ENCODE measurements at regions not wholly inside any gene's neighbourhood (a gene's known extent, or its start where the extent isn't known, plus 50 kb on each side); places are given as distances from the start of the nearest gene placed in this dataset.
A peak's percentile ranks its signal among the peaks of the same experiment; 100 is the strongest.

- Mint-ChIP-seq H3K36me3 (ENCODE audit: low read depth) (no peaks in the 10 kb centered on the region), H3K4me1 (ENCODE audit: low read depth) (peaks cover 45% of the 10 kb centered on the region), H3K27ac (no peak overlapping the region), H3K27me3 (ENCODE audit: insufficient read depth) (no peaks in the 10 kb centered on the region), H3K4me3 (no peak overlapping the region), H3K9me3 (no peaks in the 10 kb centered on the region)
- DNase-seq (ENCODE audit: low spot score), result no peak
- intact Hi-C loops (cut with micrococcal nuclease), result loop anchor here (1.0 to 10.0 kb wide), 4 partner anchors 13 to 351 kb away; no protein-coding TSS in a partner anchor
Measured at GRCh38 chr9:21684231-21684630, 118.2 kb upstream of the MTAP start.

- Mint-ChIP-seq H3K4me1 (ENCODE audit: low read depth) (peaks cover 45% of the 10 kb centered on the region), H3K27ac (peak overlapping the region; percentile 34)
- no peak for DNase-seq (ENCODE audit: low spot score)
Measured at GRCh38 chr9:21684831-21685362, 117.5 kb upstream of the MTAP start.

GRCh38 chr9:21685502-21685901 lies 116.9 kb upstream of the MTAP start:
- H3K4me3 Mint-ChIP-seq, result peak overlapping the region; percentile 15
- intact Hi-C loops (cut with micrococcal nuclease), result loop anchor here (1.0 to 10.0 kb wide), 4 partner anchors 61 to 349 kb away; no protein-coding TSS in a partner anchor
- H3K36me3 Mint-ChIP-seq (ENCODE audit: low read depth), result no peaks in the 10 kb centered on the region
- no peaks in the 10 kb centered on the region for H3K27me3 Mint-ChIP-seq (ENCODE audit: insufficient read depth)
- H3K4me1 Mint-ChIP-seq (ENCODE audit: low read depth), result peaks cover 45% of the 10 kb centered on the region
- no peak for DNase-seq (ENCODE audit: low spot score)
- H3K27ac Mint-ChIP-seq, result no peak overlapping the region
- H3K9me3 Mint-ChIP-seq, result no peaks in the 10 kb centered on the region

More at GRCh38 chr9:21684831-21685362, 117.5 kb upstream of the MTAP start:
- intact Hi-C loops (cut with micrococcal nuclease), result loop anchor here (1.0 to 10.0 kb wide), 6 partner anchors 14 to 350 kb away; no protein-coding TSS in a partner anchor
- Mint-ChIP-seq H3K9me3 (no peaks in the 10 kb centered on the region), H3K36me3 (ENCODE audit: low read depth) (no peaks in the 10 kb centered on the region), H3K4me3 (no peak overlapping the region), H3K27me3 (ENCODE audit: insufficient read depth) (no peaks in the 10 kb centered on the region)

GRCh38 chr9:21686738-21687137 lies 115.7 kb upstream of the MTAP start:
- DNase-seq (ENCODE audit: low spot score), result no peak
- intact Hi-C loops (cut with micrococcal nuclease), result loop anchor here (5.0 to 10.0 kb wide), 2 partner anchors 109 to 348 kb away; no protein-coding TSS in a partner anchor

GRCh38 chr9:21687351-21687750 lies 115.1 kb upstream of the MTAP start:
- no peaks in the 10 kb centered on the region for H3K27me3 Mint-ChIP-seq (ENCODE audit: insufficient read depth)
- no peak for DNase-seq (ENCODE audit: low spot score)
- H3K4me3 Mint-ChIP-seq, result no peak overlapping the region
- H3K27ac Mint-ChIP-seq, result no peak overlapping the region
- intact Hi-C loops (cut with micrococcal nuclease), result loop anchor here (5.0 to 10.0 kb wide), 2 partner anchors 110 to 347 kb away; no protein-coding TSS in a partner anchor
- no peaks in the 10 kb centered on the region for H3K9me3 Mint-ChIP-seq
- no peaks in the 10 kb centered on the region for H3K36me3 Mint-ChIP-seq (ENCODE audit: low read depth)
- peaks cover 41% of the 10 kb centered on the region for H3K4me1 Mint-ChIP-seq (ENCODE audit: low read depth)

More at GRCh38 chr9:21686738-21687137, 115.7 kb upstream of the MTAP start:
- Mint-ChIP-seq H3K4me1 (ENCODE audit: low read depth) (peaks cover 45% of the 10 kb centered on the region), H3K36me3 (ENCODE audit: low read depth) (no peaks in the 10 kb centered on the region), H3K27me3 (ENCODE audit: insufficient read depth) (no peaks in the 10 kb centered on the region), H3K4me3 (no peak overlapping the region), H3K9me3 (no peaks in the 10 kb centered on the region), H3K27ac (no peak overlapping the region)

GRCh38 chr9:21688108-21689102 lies 114.0 kb upstream of the MTAP start:
- intact Hi-C loops (cut with micrococcal nuclease), result loop anchor here (5.0 to 10.0 kb wide), 2 partner anchors 111 to 346 kb away; no protein-coding TSS in a partner anchor
- DNase-seq (ENCODE audit: low spot score), result no peak
- H3K9me3 Mint-ChIP-seq, result no peaks in the 10 kb centered on the region
- H3K36me3 Mint-ChIP-seq (ENCODE audit: low read depth), result no peaks in the 10 kb centered on the region
- H3K27ac Mint-ChIP-seq, result no peak overlapping the region
- peaks cover 2% of the 10 kb centered on the region for H3K27me3 Mint-ChIP-seq (ENCODE audit: insufficient read depth)
- H3K4me1 Mint-ChIP-seq (ENCODE audit: low read depth), result peaks cover 41% of the 10 kb centered on the region
- no peak overlapping the region for H3K4me3 Mint-ChIP-seq

GRCh38 chr9:21689854-21690253 lies 112.6 kb upstream of the MTAP start:
- peaks cover 29% of the 10 kb centered on the region for H3K4me1 Mint-ChIP-seq (ENCODE audit: low read depth)
- H3K9me3 Mint-ChIP-seq, result no peaks in the 10 kb centered on the region
- H3K27ac Mint-ChIP-seq, result no peak overlapping the region
- DNase-seq (ENCODE audit: low spot score), result no peak
- H3K4me3 Mint-ChIP-seq, result no peak overlapping the region
- no peaks in the 10 kb centered on the region for H3K36me3 Mint-ChIP-seq (ENCODE audit: low read depth)
- peaks cover 2% of the 10 kb centered on the region for H3K27me3 Mint-ChIP-seq (ENCODE audit: insufficient read depth)
- intact Hi-C loops (cut with micrococcal nuclease), result loop anchor here (5.0 to 10.0 kb wide), 2 partner anchors 113 to 345 kb away; no protein-coding TSS in a partner anchor

GRCh38 chr9:21690561-21690960 lies 111.9 kb upstream of the MTAP start:
- intact Hi-C loops (cut with micrococcal nuclease), result no loop called here
- H3K27me3 Mint-ChIP-seq (ENCODE audit: insufficient read depth), result peaks cover 2% of the 10 kb centered on the region
- H3K9me3 Mint-ChIP-seq, result no peaks in the 10 kb centered on the region
- H3K4me3 Mint-ChIP-seq, result no peak overlapping the region
- H3K36me3 Mint-ChIP-seq (ENCODE audit: low read depth), result no peaks in the 10 kb centered on the region
- DNase-seq (ENCODE audit: low spot score), result no peak
- H3K27ac Mint-ChIP-seq, result no peak overlapping the region
- H3K4me1 Mint-ChIP-seq (ENCODE audit: low read depth), result peaks cover 22% of the 10 kb centered on the region

- Mint-ChIP-seq H3K27me3 (ENCODE audit: insufficient read depth) (peaks cover 2% of the 10 kb centered on the region), H3K4me3 (no peak overlapping the region)
Measured at GRCh38 chr9:21692390-21692789, 110.0 kb upstream of the MTAP start.

GRCh38 chr9:21694424-21694823 lies 108.0 kb upstream of the MTAP start:
- no peaks in the 10 kb centered on the region for H3K36me3 Mint-ChIP-seq (ENCODE audit: low read depth)
- intact Hi-C loops (cut with micrococcal nuclease), result no loop called here
- peaks cover 2% of the 10 kb centered on the region for H3K27me3 Mint-ChIP-seq (ENCODE audit: insufficient read depth)
- no peak overlapping the region for H3K4me3 Mint-ChIP-seq
- DNase-seq (ENCODE audit: low spot score), result no peak
- H3K27ac Mint-ChIP-seq, result no peak overlapping the region
- H3K9me3 Mint-ChIP-seq, result no peaks in the 10 kb centered on the region
- no peaks in the 10 kb centered on the region for H3K4me1 Mint-ChIP-seq (ENCODE audit: low read depth)

More at GRCh38 chr9:21692390-21692789, 110.0 kb upstream of the MTAP start:
- Mint-ChIP-seq H3K36me3 (ENCODE audit: low read depth) (no peaks in the 10 kb centered on the region), H3K9me3 (no peaks in the 10 kb centered on the region), H3K4me1 (ENCODE audit: low read depth) (peaks cover 8% of the 10 kb centered on the region), H3K27ac (no peak overlapping the region)
- intact Hi-C loops (cut with micrococcal nuclease), result no loop called here
- no peak for DNase-seq (ENCODE audit: low spot score)

- H3K27me3 Mint-ChIP-seq (ENCODE audit: insufficient read depth), result peaks cover 2% of the 10 kb centered on the region
- H3K4me3 Mint-ChIP-seq, result no peak overlapping the region
- intact Hi-C loops (cut with micrococcal nuclease), result no loop called here
- DNase-seq (ENCODE audit: low spot score), result no peak
- no peaks in the 10 kb centered on the region for H3K4me1 Mint-ChIP-seq (ENCODE audit: low read depth)
- no peaks in the 10 kb centered on the region for H3K9me3 Mint-ChIP-seq
- H3K27ac Mint-ChIP-seq, result no peak overlapping the region
- no peaks in the 10 kb centered on the region for H3K36me3 Mint-ChIP-seq (ENCODE audit: low read depth)
Measured at GRCh38 chr9:21695443-21695842, 107.0 kb upstream of the MTAP start.

GRCh38 chr9:21695874-21696341 lies 106.5 kb upstream of the MTAP start:
- DNase-seq (ENCODE audit: low spot score), result no peak
- Mint-ChIP-seq H3K4me3 (no peak overlapping the region), H3K4me1 (ENCODE audit: low read depth) (no peaks in the 10 kb centered on the region), H3K36me3 (ENCODE audit: low read depth) (no peaks in the 10 kb centered on the region), H3K27me3 (ENCODE audit: insufficient read depth) (peaks cover 3% of the 10 kb centered on the region), H3K27ac (no peak overlapping the region), H3K9me3 (no peaks in the 10 kb centered on the region)
- intact Hi-C loops (cut with micrococcal nuclease), result no loop called here
